Middle frontal gyrus (tissue), 1 donor: ENCODE measurements at regions not wholly inside any gene's neighbourhood (a gene's known extent, or its start where the extent isn't known, plus 50 kb on each side); places are given as distances from the start of the nearest gene placed in this dataset.

Experiments
- DNase-seq: peaks from one replicate; pipeline ENCODE4 v3.0.0-alpha.2; 2015; ENCODE audit warnings: low spot score; ENCODE audit errors: extremely low spot score

DNA sequence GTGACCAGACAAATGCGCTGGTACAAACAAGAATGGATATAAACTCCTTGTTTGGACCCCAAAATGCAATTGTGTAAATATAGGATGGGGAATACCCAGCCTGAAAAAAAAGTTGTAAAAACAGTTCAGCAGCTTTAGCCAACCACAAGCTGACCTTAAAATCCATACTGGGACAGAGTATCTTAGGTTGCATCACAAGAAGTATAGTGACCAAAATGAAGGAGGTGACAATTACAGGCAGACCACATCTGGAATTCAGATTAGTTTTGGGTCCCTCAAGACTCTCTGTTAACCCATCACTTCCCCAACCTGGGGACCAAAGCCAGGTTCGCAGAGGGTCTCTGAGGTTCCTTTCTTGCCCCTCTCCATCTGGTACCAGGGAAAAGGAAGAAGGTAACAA lies 115.9 kb upstream of the PRR20G start:
- no peak for DNase-seq

DNA sequence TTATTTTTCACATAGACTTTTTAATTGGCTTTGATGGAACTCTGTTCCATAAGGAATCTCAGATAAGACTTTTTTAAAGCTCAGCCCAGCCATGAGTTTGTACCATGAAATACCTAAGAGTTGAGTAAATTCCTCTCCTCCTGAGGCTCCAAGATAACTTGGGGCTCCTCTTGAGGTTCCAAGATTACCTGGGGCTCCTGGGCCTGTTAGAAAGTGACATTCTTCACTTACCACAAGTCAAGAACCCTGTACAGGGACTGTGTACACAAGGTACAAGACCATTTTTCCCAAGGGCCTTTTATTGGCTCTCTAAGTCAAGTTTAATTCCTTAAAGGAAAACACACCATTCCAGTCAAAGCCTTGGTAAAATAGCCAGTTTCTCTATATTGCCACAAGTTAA lies 111.3 kb upstream of the PRR20G start:
- DNase-seq: no peak

DNA sequence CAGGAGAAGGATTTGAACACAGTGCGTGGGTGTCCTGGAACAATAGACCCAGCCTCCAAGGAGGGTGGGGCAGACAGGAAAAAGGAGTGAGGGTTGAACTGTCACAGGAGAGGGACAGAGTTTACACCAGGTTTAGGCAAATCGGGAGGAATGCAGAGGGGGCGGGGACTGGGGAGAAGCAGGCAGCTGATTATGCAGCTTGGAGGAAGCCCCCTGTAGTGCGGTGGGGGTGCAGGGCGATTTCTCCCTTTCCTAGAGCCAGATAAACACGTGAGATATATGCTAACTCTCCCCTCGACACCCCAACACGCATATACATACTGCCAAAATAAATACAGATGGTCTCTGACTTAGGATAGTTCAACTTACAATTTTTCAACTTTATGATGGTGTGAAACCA lies 108.6 kb upstream of the PRR20G start:
- DNase-seq: no peak

DNA sequence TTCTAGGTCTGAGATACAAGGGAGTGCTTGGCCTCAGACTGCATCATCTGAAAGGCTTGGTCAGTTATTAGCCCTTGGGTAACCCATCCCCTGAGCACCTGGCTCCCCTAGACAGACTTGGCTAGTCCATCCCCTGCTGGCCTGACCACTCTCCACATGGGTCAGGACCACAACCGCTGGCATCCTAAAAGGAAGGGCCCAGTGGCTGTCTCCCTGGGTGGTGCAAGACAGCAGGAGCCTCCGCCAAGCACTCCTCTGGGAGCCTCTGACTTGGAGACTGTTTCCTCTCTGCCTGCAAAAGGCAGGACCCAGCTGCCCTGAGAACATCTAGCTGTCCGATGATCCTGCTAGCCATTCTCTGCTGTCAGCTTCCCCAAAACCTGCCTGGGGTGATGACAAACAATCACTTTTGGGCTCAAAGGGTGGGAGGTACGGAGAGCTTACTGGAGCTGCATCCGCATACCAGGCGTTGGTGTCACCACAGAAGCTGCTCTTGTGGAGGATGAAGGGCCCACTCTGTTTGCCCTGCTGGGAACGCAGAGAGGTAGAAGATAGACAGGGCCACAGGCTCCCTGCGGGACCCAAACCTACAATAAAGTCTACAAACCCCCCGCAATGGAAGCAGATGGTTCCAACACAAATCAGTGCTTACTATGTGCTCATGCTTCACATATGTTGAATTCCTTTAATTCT lies 108.0 kb upstream of the PRR20G start:
- DNase-seq: no peak

DNA sequence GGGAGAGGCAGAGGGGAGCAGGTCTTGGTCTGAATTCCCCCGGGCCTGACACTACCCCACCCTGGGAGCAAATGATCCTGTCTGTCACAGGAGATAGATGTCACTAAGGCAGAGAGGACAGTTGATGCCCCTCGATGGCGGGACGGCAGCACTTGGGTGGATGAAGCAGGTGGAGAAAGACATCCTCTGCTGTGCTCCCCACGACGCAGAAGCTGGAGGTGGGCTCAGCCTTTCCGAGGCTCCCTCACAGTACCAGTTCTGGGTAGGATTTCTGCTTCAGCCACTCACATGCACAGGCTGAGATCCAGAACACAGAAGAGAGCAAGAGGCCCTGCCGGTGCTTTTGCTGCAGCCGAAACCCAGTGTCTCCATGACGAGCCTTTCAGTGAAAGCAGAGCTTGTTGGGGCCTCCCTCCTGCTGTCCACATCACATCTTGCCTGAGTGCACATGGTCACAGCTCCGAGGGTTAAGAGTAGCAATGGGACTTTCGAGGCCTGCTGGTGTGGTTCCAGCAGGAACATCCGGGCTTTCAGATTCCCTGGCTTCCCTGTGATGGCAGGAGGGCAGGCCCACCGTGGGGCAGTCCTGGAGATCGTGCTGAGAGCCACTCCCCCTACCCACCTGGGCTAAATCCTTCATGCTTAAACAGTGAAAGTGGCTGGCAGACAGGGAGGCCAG lies 107.3 kb upstream of the PRR20G start:
- DNase-seq: no peak

DNA sequence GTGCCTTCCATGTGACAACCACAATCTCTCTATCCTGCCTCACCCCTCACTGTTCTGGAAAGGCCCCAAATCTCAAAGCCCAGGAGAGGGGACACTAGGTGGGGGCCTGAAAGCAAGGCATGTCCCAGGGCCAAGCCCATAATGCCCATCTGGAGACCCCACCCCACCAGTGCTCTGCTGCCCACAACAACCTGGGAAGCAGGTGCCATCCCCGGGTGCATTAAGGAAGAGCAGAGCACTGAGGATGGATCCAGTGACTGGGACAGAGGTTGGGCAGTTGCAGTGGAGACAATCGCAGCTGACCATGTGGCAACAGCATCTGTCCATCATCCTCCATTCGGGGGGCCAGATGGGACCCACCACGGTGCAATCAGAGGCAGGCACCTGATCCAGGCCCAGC lies 106.2 kb upstream of the PRR20G start:
- no peak for DNase-seq

DNA sequence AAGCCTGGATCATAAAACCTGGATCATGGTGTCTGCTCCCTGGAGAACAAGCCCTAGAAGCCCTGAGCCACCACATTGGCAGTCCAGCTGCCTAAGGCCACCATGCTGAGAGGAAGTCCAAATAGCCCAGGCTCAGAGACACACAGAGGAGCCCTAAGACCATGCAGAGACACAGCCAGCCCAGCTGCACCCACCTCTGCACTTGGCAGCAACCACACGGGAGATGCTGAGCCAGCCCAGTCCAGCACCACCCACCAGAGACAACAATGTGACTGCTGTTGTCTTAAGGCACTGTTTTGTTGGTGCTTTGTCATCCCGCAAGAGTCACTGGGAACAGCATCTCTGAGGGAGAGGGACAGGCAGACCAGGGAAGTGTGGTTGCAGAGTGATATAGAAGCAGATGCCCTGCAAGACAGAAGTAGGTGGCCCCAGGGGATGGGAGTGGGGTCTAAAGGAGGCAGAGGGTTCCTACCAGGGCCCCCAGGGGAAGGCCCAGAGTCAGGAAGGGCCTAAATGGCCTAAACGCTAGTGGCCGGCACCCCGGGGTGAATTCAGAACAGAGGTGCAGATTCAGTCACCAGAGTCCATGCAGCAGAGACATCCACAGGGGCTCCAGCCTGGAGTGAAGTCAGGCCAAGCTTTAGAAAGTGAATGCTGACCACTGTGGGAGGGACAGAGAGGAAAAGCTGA lies 105.4 kb upstream of the PRR20G start:
- DNase-seq: no peak

DNA sequence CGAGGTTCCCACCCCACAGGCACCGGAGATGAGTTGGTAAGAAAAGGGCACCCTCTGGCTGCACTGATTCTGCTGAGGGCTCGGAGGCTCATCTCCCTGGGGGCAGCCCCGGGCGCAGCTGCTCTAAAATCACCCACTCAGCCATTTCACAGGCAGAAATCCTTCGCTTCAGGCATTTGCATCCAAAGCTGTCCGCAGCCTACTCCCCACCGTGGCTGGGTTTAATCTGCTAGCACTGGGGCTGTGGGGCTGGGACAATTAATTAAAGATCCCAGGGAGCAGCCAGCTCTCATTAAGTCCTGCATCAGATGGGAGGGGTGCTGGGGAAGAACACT lies 104.3 kb upstream of the PRR20G start:
- DNase-seq: no peak

DNA sequence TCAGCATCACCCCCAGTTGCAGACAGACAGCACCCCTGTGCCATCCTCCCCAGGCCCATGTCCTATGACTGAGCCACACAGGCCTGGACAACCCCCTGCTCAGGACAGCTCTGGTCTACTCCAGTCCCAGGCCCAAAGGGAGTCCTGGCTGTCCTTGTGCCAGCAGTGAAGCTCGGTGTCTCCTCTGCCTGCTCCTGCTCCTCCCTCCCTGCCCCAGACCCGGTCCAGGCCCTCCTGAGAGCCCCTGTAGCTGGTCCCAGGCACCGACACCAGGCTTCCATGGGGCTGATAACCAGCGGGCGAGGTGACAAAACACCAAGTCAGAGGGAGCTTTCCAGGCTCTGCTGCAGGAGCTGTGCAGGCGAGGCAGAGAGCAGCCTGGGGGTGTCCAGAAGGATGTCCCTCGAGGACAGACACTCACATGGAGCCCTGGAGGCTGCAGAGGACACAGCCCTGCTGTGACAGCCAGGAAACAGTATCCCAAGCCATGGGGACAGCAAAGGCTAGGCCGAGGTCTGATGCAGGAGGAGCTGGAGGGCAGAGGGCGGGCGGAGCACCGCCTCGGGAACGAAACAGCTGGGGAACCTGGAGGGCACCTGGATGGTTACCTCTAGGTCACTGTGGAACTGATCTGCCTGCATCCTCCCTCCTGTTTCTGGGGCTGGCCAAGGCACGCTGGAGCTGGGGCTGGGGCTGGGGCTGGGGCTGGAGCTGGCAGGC lies 103.8 kb upstream of the PRR20G start:
- DNase-seq: no peak

DNA sequence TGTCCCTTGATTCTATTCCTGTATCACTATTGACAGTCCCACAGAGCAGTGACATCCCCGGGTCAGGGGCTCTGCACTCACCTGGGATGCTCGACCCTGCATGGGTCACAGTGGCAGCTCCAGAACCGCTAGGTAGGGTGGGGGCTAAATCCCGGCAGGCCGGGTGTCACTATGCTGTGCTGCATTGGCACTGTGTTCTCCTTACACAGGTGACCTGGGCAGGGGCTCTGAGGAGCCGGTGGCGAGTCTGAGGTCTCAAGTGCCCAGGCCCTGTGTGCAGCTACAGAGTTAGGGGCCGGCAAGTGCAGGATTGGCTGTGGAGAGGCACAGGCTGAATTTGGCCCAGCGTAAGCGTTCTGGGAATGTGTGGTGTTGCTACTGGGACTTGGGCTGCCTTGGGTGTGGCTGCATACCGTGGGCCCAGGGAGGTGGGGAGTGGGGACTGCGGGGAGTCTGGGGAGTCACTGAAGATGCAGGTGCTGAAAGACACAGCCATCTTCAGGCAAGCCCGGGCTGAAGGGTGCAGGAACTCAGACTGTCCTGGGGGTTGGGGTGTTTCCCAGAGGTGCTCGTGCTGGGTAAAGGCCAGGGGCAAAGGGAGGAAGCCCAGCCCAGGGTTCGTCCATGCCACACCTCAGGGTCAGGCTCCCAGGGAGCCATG lies 102.6 kb upstream of the PRR20G start:
- no peak for DNase-seq

DNA sequence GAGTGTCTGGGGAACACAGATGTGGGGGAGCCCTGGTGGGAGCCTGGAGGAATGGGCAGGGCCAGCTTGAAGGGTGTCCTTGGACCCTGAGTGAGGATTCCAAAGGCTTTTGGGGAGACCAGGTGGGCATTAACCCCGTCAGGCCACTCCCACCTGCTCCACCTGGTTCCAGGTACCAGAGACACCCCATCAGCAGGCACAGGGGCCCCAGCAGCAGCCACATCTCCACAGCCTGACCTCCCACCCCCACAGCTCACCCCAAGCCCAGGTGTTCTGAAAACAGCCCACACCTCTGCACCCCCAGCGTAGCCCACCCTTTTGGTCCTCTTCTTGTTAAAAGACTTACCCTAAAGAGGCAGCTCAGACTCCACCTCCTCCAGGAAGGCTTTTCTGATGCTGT lies 102.1 kb upstream of the PRR20G start:
- DNase-seq: no peak

DNA sequence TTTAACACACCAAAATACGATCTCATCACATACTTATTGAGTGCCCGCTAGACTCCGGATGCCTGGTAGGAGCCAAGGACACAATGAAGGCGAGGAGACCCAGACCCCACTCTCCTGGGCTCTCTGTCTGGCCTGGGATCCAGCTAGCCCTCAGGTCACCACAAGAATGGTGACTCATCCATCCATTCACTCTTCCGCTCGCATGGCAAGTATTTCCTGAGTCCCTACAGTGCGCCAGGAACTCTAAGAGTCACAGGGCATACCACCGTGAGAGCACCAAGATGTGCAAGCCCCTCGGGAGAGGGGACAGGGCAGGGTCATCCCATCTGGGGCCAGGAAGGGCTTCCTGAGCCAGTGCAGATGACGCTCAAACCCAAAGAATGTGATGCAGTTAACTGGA lies 101.6 kb upstream of the PRR20G start:
- DNase-seq: no peak

DNA sequence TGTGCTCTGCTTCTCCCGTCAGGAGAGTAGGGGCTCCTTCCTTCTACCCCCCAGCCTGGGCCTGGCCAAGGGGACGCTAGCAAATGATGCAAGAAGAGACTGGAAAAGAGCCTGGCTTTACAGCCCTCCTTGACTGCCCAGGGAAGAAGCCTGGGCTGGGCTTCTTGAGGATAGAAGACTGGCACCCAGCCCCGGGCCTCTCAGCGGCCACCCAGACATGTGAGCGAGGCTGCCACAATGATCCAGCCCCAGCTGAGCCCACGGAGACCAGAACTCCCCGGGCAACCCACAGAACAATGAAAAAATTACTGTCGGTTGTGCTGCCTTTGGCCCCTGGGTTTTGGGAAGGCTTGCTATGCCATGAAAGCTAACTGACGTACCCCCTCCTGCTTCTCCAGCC lies 100.6 kb upstream of the PRR20G start:
- no peak for DNase-seq

DNA sequence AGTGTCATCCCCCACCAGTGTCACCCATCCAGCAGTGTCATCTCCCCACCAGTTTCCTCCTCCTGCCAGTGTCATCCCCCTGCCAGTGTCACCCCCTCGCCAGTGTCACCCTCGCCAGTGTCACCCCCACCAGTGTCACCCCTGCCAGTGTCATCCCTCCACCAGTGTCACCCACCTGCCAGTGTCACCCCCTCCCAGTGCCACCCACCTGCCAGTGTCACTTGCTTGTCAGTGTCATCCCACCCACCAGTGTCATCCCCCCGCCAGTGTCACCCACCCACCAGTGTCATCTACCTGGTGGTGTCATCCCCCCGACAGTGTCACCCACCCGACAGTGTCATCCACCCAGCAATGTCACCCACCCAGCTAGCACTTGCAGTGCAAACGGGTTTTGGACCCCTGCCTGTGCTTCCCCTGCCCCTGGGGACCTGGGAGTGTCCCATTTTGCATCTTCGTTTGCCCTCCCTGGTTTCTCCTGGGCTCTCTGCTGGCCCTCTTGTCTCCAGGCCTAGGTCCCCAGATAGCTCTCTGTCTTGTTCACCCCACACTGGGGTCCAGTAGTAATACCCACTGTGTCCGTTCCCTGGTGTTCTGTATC lies 99.8 kb upstream of the PRR20G start:
- no peak for DNase-seq

DNA sequence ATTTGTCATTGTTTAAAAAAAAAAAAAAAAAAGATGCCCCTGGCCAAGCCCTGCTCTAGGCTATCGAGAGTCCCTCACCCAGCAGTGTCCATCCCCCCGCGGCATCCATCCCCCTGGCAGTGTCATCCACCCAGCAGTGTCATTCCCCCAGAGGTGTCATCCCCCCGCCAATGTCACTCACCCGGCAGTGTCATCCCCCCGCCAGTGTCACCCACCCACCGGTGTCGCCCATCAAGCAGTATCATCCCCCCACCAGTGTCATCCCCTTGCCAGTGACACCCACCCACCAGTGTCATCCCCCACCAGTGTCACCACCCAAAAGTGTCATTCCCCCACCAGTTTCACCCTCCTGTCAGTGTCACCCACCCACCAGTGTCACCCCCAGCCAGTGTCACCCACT lies 99.3 kb upstream of the PRR20G start:
- no peak for DNase-seq

DNA sequence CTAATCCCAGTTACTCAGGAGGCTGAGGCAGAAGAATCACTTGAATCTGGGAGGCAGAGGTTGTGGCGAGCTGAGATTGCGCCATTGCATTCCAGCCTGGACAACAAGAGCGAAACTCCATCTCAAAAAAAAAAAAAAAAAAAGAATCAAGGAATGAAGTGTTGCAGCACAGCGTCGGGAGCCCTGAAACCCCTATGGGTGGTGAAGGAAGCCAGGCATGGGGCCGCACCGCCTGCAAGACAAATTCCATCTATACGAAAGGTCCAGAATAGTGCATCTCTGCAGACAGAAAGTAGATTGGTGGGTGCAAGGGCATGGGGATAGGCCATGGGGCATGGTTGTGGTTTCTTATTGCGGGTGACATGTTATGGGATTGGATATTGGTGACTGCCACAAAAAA lies 98.6 kb upstream of the PRR20G start:
- DNase-seq: no peak

DNA sequence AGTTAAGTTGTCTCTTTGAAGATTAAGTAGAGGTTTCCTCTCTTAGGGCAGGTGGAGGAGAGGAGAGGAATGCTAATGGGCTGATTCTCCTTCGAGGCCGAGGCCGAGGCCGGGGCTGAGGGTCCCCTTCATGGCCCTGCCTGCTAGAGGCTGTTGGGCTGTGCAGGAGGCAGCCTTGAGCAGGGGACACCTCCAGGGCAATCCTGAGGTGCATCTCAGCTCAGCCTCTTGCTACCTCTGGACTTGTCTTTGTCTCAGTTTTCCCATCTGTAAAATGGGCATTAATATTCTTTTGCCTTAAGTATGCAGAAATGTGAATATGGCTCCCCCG lies 97.7 kb upstream of the PRR20G start:
- DNase-seq: no peak

DNA sequence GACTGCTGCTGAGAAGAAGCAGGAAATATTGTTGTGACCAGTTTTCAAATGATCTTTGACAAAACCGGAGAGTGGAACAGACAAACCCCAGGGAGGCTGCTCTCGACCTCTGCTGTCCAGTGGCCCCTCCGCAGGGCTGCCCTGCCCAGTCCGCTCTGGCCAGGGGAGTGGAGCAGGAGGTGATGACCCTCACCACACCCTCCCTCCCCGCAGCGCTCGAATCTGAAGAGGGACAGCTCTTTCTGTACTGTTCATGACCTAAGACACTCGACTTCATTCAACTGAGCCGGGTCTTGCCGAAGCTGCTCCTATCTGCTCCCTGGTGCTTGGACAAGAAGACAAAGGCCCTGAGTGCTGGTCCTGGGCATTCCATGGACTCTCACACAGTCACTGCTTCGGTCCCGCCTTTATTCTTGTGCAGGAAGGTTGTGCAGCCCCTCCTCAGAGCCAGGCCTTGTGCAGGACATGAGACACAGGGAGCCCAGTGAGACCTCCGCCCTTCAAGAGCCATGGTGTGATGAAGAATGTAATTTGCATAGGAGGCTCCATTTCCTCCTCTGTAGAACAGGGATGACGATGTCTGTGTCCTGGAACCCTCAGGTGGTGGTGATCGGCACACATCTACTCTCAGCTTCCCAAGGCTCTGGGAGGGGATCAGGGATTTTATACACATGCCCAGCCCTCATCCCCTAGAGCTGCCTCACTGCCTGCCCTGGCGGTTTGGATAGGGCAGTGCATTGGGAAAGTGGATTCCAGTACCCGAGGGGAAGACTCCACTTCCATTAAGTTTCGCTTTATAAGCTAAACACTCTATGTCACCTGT lies 97.1 kb upstream of the PRR20G start:
- DNase-seq: no peak

DNA sequence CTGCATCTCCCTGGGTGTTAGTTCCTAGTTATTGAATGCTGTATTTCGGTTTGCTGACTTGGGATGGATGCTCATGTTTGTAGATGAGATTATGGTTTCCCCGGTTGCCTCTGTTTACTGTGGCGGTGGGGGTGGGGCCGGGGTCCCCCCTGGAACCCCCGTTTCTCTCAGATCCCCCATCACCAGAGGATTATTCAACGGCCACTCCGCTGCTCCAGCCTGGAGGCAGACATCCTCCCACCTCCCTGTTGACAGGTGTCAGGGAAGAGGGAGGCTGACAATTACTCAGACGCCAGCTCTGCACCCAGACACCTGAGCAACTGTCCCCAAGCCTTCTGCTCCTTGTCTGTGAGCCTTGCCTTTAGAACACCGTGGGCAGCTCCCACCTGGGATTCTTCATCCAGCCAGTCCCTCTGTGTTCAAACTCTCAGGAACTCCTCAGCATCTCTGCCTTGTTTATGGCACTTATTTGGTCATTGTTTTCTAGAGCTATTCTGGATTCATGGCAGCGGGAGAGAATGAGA lies 95.9 kb upstream of the PRR20G start:
- DNase-seq: no peak
